Suprapubic skin (tissue), 4 donors: ENCODE measurements at regions not wholly inside any gene's neighbourhood (a gene's known extent, or its start where the extent isn't known, plus 50 kb on each side); places are given as distances from the start of the nearest gene placed in this dataset.
"Not testable (repeated sequence)": the region's sequence is repeated elsewhere in the genome, so short reads cannot be mapped to it uniquely, and the experiment has no call there.

Source experiments
- DNase-seq, 2 donors: peaks; one replicate each; pipeline ENCODE4 v3.0.0-alpha.2; 2019; ENCODE audit warnings: low spot score in 2 of 2
- H3K27ac ChIP-seq: fragments of 200-600 bp; sonication (generic); one replicate; pipeline ENCODE4 v1.5.1; 2019
- H3K27me3 ChIP-seq: fragments of 200-600 bp; sonication (generic); one replicate; pipeline ENCODE4 v1.5.1; 2019
- H3K36me3 ChIP-seq: fragments of 200-600 bp; sonication (generic); one replicate; pipeline ENCODE4 v1.5.1; 2019
- H3K4me1 ChIP-seq: fragments of 200-600 bp; sonication (generic); one replicate; pipeline ENCODE4 v1.5.1; 2019
- H3K4me3 ChIP-seq: fragments of 200-600 bp; sonication (generic); one replicate; pipeline ENCODE4 v1.5.1; 2019; ENCODE audit warnings: mild to moderate bottlenecking
- H3K9me3 ChIP-seq: fragments of 200-600 bp; sonication (generic); one replicate; pipeline ENCODE4 v1.5.1; 2019
- EP300 ChIP-seq: sonication (generic); formaldehyde crosslinking; IDR thresholded peaks from one replicate; pipeline ENCODE4 v1.6.1; 2017; ENCODE audit warnings: antibody characterized with exemption
- POLR2A ChIP-seq, 2 donors: fragments of 450-650 bp; IDR thresholded peaks; one replicate each; pipeline ENCODE4 v1.6.1; 2017; ENCODE audit warnings: antibody characterized with exemption in 2 of 2, mild to moderate bottlenecking in 2 of 2, moderate library complexity in 2 of 2
- POLR2AphosphoS5 ChIP-seq, 3 donors: sonication (generic); formaldehyde crosslinking; IDR thresholded peaks; one replicate each; pipeline ENCODE4 v1.6.1; 2017; ENCODE audit warnings: antibody characterized with exemption in 3 of 3
- WGBS: methylation state at CpG from one replicate; pipeline ENCODE4 v1.1.5; 2018; 5-methylcytosine and 5-hydroxymethylcytosine counted together
- TF ChIP-seq, protein P1 (sequence below), 2 donors: fragments of 200-600 bp in 1 of 2; fragments of 450-650 bp in 1 of 2; sonication (generic) in 1 of 2; IDR thresholded peaks; one replicate each; pipeline ENCODE4 v1.5.1; 2016 to 2019; ENCODE audit warnings: antibody characterized with exemption in 2 of 2, mild to moderate bottlenecking in 1 of 2, moderate library complexity in 1 of 2

DNA sequence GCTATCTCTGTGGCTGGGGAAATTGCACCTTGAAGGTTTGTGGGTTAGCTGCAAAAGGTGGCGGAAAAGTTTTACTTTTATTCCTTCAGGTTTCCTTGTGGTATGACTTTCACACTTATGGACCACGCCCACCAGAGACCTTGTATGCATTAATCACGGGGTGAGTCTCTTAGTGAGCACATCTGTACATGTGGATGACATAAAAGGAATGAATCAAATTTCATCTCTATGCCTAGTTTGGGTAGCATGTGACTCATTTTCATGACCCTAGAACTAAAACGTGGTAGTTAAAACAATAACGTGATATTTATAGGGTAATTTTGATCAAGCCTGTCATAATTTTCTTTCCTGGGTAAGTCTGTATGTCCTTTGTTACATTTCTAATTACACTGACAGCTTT is 141.7 kb downstream of the PDCD6IP start:
- 57% methylated on average over 5 of the region's 5 CpGs for WGBS
- Histone ChIP-seq H3K27ac (no peak overlapping the region), H3K27me3 (no peaks in the 10 kb centered on the region), H3K9me3 (no peaks in the 10 kb centered on the region), H3K4me3 (no peak overlapping the region), H3K36me3 (no peaks in the 10 kb centered on the region), H3K4me1 (no peaks in the 10 kb centered on the region)
- DNase-seq, result no peak
- TF ChIP-seq POLR2A (IDR thresholded peaks at IDR 0.05) (no peak), EP300 (no peak), POLR2AphosphoS5 (IDR thresholded peaks at IDR 0.05) (no peak)
- TF ChIP-seq, protein P1, sequence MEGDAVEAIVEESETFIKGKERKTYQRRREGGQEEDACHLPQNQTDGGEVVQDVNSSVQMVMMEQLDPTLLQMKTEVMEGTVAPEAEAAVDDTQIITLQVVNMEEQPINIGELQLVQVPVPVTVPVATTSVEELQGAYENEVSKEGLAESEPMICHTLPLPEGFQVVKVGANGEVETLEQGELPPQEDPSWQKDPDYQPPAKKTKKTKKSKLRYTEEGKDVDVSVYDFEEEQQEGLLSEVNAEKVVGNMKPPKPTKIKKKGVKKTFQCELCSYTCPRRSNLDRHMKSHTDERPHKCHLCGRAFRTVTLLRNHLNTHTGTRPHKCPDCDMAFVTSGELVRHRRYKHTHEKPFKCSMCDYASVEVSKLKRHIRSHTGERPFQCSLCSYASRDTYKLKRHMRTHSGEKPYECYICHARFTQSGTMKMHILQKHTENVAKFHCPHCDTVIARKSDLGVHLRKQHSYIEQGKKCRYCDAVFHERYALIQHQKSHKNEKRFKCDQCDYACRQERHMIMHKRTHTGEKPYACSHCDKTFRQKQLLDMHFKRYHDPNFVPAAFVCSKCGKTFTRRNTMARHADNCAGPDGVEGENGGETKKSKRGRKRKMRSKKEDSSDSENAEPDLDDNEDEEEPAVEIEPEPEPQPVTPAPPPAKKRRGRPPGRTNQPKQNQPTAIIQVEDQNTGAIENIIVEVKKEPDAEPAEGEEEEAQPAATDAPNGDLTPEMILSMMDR (IDR thresholded peaks at IDR 0.05), result no peak

DNA sequence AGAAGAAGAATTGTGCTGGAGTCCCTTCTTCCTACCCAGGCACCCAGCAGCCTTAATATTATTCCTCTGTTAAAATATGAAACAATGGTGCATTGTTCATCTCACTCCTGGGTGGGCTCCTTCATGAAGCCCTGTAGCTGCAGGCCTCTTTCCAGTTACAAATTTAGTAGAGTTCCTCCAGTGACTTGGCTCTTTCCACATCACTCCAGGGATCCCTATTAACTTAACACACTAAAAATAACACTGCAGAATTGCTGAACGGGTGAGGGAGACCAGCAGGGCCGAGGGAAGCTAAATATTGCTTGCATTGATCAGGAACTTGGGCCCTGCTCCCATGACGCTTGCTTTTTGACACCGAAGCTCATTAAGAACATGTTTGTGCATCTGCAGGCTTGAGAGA is 142.3 kb downstream of the PDCD6IP start:
- 71% methylated on average over 4 of the region's 4 CpGs for WGBS

DNA sequence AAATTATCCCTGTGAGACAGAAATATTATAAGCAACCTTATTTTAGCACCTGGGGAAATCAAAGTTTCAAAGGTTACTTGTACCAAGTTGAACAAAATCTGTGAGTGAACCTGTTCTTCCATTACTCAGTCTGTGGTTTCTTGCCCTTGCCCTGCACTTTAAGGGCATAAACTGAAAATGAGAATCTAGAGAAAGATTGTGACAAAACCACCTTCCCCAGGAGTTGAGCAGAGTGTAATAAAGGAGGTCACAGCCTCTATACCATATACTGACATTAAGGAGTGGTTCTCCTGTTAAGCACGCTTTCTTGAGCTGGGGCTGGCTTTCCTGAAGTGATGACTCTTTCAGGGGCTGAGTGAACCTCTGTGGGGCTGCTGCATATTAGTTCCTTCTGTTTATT is 143.4 kb downstream of the PDCD6IP start:
- H3K4me1 ChIP-seq, result no peaks in the 10 kb centered on the region
- H3K9me3 ChIP-seq, result no peaks in the 10 kb centered on the region
- 92% methylated on average over 1 of the region's 1 CpG for WGBS
- H3K27me3 ChIP-seq, result no peaks in the 10 kb centered on the region
- no peak overlapping the region for H3K27ac ChIP-seq
- TF ChIP-seq, protein P1 (IDR thresholded peaks at IDR 0.05), result no peak
- TF ChIP-seq POLR2AphosphoS5 (IDR thresholded peaks at IDR 0.05) (no peak), POLR2A (IDR thresholded peaks at IDR 0.05) (no peak), EP300 (no peak)
- H3K4me3 ChIP-seq, result no peak overlapping the region
- DNase-seq, result no peak
- no peaks in the 10 kb centered on the region for H3K36me3 ChIP-seq

More for the DNA sequence above, 142.3 kb downstream of the PDCD6IP start:
- no peak for DNase-seq
- no peaks in the 10 kb centered on the region for H3K4me1 ChIP-seq
- H3K36me3 ChIP-seq, result no peaks in the 10 kb centered on the region
- H3K27ac ChIP-seq, result no peak overlapping the region
- no peak for TF ChIP-seq EP300
- no peak for TF ChIP-seq POLR2AphosphoS5 (IDR thresholded peaks at IDR 0.05)
- no peak for TF ChIP-seq POLR2A (IDR thresholded peaks at IDR 0.05)
- TF ChIP-seq, protein P1 (IDR thresholded peaks at IDR 0.05), result no peak
- H3K27me3 ChIP-seq, result no peaks in the 10 kb centered on the region
- H3K4me3 ChIP-seq, result no peak overlapping the region
- no peaks in the 10 kb centered on the region for H3K9me3 ChIP-seq

DNA sequence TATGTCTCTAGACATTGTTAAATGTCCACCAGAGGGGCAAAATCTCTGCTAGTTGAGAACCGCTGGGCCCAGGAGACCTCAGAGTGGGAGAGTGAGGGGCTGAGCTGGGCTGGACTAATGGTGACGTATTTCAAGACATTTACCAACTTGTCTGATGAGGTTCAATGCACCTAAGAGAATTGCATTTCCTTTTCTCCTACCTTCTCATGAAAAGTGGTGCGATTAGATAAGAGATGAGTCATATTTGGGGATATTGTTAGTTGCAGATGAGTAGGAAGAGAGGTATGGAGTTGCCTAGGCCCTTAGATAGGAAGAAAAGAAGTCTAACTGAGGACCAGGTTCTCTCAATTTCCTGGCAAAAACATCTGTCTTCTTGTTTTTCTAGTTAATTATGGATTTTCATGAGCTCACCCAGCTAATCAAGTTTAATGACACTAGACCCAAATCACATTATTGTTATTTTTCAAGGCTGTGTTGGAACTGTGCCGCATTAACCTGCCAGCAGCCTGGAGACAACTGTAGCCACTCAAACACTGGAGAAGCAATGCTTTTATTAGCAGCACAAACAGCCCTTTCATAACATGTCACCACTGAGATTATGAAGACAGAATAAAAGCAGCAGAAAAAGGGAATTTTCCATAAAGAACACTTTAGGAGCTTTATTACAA is 144.2 kb downstream of the PDCD6IP start:
- no peaks in the 10 kb centered on the region for H3K4me1 ChIP-seq
- no peaks in the 10 kb centered on the region for H3K27me3 ChIP-seq
- H3K9me3 ChIP-seq, result no peaks in the 10 kb centered on the region
- no peak for DNase-seq
- no peak overlapping the region for H3K4me3 ChIP-seq
- TF ChIP-seq POLR2A (IDR thresholded peaks at IDR 0.05), result no peak
- H3K36me3 ChIP-seq, result no peaks in the 10 kb centered on the region
- 75% methylated on average over 4 of the region's 4 CpGs for WGBS
- H3K27ac ChIP-seq, result no peak overlapping the region

DNA sequence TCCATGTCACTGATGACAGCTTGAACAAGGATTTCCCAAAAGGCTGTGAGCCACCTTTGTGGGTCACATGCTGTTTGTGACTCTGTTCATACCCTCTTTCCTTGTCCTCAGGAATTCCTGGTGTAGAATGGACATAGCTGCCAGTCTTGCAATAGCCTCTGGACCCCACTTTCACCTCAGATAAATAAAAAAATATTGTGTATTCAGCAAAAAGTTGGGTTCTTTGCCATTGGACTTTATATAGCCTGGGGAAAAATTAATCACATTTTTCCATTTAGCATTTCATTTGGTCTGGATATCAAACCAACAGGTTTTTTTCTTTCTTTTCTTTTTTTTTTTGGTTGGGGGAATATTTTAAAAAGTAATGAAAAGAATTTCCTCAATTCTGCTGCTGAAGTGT is 144.8 kb downstream of the PDCD6IP start:
- H3K36me3 ChIP-seq, result no peaks in the 10 kb centered on the region
- TF ChIP-seq, protein P1 (IDR thresholded peaks at IDR 0.05), result no peak
- TF ChIP-seq EP300 (no peak), POLR2AphosphoS5 (IDR thresholded peaks at IDR 0.05) (no peak), POLR2A (IDR thresholded peaks at IDR 0.05) (no peak)
- no peak overlapping the region for H3K27ac ChIP-seq
- no peaks in the 10 kb centered on the region for H3K4me1 ChIP-seq
- H3K27me3 ChIP-seq, result no peaks in the 10 kb centered on the region
- no peaks in the 10 kb centered on the region for H3K9me3 ChIP-seq
- DNase-seq, result no peak
- H3K4me3 ChIP-seq, result no peak overlapping the region

DNA sequence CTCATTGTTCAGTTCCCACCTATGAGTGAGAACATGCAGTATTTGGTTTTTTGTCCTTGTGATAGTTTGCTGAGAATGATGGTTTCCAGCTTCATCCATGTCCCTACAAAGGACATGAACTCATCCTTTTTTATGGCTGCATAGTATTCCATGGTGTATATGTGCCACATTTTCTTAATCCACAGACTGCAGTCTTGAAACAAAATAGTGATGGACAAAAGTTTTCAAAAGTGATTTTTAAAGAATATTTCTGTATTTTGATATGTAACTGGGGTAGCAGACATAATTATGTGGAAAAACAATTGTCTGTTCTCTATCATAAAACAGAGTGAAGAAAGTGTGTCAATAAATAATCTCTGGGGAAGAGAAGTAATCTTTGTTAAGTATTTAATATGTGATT is 148.2 kb downstream of the PDCD6IP start:
- not testable (repeated sequence) for H3K27me3 ChIP-seq, H3K4me1 ChIP-seq, DNase-seq, H3K9me3 ChIP-seq, H3K36me3 ChIP-seq, H3K4me3 ChIP-seq, H3K27ac ChIP-seq
